GM18511 (cell line): ENCODE measurements at regions not wholly inside any gene's neighbourhood (a gene's known extent, or its start where the extent isn't known, plus 50 kb on each side); places are given as distances from the start of the nearest gene placed in this dataset.

Experiments
- ATAC-seq: cut with Tn5 transposase; IDR thresholded peaks from one replicate; pipeline ENCODE4 v1.9.1; 2021; ENCODE audit warnings: mild to moderate bottlenecking, moderate library complexity; ENCODE audit not compliant: unreplicated experiment

DNA sequence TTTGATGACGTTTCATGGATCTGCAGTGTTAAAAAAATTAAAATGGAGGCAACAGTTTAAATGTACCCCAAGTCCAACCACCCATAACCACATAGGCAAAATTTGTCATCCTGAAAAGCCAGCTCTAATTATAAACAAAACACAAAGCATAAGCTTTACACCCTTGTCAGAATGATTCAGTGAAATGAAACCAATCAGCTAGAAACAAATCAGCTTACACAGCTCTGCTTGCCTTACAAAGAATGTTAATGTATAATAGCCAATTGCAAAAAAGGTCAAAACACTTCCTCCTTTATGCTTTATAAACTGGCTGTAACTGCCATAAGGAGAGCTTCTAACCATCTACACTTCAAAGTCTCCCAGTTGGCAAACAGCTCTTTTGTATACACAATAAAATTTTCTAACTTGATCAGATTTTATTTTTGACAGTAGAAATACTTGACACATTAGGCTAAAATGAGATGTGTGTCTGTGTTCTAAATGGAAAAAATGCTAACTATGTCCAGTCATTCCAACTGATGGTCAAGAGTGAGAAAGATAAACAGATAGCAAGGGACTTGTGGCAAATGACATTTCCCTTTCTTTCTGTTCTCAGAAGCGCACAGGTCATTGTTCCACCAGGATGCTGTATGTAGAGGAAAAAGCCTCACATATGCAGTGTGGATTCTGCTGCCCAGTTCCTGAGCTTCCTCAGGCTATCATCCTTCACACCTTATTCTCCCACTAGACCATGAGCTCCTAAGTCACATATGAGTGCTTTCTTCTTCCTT lies 344.3 kb upstream of the ID4 start:
- ATAC-seq = no peak

GRCh38 chr6:19501737-19502245 lies 335.4 kb upstream of the ID4 start:
- ATAC-seq = no peak

DNA sequence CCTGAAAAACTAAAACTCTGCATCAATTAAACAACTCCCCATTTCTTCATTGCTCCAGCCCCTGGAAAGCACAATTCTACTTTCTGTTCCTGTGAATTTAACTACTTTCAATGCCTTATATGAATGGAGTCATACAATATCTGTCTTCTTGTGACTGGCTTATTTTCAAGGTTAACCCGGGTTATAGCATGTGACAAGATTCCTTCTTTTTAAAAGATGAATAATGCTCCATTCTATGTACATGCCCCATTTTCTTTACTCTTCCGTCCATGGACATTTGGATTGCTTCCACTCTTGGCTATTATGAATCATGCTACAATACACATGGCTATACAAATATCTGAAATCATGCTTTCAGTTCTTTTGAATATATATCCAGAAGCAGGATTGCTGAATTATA lies 334.9 kb upstream of the ID4 start:
- no peak for ATAC-seq

GRCh38 chr6:19515939-19516338 lies 321.2 kb upstream of the ID4 start:
- ATAC-seq = no peak

GRCh38 chr6:19519941-19520340 lies 317.2 kb upstream of the ID4 start:
- no peak for ATAC-seq

GRCh38 chr6:19524366-19525186 lies 312.6 kb upstream of the ID4 start:
- no peak for ATAC-seq

DNA sequence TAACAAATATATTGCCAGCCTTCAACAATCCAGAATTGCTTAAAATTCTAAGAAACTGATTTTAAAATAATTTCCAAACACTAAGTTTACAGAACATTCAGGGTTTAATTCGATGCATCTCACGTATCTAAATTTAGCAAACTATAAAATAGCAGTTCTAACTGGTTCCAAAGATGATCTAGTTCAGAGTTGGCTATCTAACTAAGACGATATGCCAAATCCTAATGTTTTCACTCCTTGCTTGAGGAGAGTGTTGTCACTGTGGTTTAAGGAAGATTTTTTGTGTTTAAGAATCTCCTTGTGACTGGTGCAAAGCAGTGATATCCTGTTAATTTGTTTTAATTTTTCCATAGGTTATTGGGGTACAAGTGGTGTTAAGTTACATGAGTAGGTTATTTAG lies 311.5 kb upstream of the ID4 start:
- no peak for ATAC-seq

DNA sequence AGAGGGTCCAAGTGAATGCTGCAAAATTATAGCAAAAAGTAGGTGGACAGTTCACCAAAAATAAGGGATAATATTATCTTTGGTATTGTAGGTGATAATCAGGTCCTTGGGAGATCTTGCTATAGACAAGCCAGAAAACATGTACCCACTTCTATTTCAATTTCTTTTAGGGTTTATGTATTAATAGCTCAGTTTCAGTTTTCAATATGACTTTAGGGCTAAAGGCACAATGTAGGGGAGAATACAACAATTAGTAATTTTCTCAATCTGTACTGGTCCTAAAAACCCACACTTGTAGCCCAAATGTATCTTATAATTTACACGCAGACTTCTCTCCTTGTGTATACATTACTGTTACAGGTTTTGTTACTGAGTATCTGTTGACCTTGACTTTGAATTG lies 307.0 kb upstream of the ID4 start:
- ATAC-seq = no peak

GRCh38 chr6:19535351-19535750 lies 301.8 kb upstream of the ID4 start:
- ATAC-seq = no peak

GRCh38 chr6:19536838-19537237 lies 300.3 kb upstream of the ID4 start:
- ATAC-seq = no peak

- ATAC-seq = no peak
These were observed 299.1 kb upstream of the ID4 start for GRCh38 chr6:19538096-19538495.

DNA sequence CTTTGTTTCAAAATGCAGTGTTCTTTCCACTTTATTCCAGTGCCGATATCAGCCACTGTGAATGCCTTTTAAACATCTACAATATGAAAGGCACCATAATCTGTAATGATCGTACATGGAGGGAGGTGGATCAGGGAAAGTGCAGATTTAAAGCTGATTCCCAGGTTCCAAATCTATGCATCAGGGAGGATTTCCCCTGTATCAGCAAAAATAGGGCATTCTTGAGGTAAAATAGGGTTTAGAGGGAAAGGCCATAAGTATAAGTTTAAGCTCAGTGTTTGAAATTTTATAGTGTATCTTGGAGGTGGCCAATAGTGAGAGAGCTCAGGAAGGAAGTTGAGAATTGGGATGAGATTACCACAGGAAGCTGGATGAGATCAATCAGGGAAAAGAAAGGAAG lies 289.7 kb upstream of the ID4 start:
- ATAC-seq = no peak

DNA sequence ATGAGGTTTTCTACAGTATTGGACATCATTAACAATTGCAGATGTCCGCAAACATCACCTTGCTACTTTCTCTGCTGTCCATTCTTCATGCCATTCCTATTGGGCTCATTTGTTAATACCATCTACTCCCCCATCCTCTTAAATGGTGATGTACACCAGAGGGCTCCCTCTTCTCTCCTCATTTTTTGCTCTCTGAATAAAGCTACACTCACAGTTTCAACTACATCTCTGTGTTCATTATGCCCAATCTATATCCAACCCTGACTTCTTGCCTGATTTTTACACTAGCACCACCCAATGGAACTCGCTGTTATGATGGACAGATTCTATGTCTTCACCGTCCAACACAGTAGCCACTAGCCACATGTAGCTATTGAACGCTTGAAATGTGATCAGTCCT lies 288.1 kb upstream of the ID4 start:
- no peak for ATAC-seq

- ATAC-seq = no peak
These were observed 286.8 kb upstream of the ID4 start for GRCh38 chr6:19550380-19550779.

- no peak for ATAC-seq
These were observed 285.6 kb upstream of the ID4 start for GRCh38 chr6:19551611-19552010.

DNA sequence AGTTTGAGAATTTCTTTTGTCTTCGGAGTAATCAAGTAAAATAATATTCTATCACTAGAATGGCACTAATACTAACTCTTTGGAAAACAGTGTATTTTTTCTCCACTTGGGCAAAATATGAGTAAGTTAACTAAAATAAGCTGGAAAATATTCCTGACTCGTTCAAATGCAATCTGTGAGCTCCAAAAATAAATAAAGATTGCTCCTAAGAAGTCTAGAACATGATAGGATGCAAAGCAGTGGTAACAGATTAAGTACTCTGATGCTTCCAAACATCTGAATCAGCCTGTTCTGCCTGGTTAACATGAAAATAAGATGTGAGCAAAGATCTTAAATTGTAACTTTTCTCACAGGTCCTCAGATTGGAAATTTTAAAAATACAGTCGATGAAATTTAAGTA lies 285.1 kb upstream of the ID4 start:
- no peak for ATAC-seq

- ATAC-seq = no peak
These were observed 284.6 kb upstream of the ID4 start for GRCh38 chr6:19552588-19552987.

GRCh38 chr6:19554356-19555225 lies 282.6 kb upstream of the ID4 start:
- ATAC-seq = no peak

- ATAC-seq = no peak
These were observed 280.0 kb upstream of the ID4 start for GRCh38 chr6:19557191-19557590.

- no peak for ATAC-seq
These were observed 279.0 kb upstream of the ID4 start for GRCh38 chr6:19558201-19558600.

GRCh38 chr6:19558934-19559333 lies 278.2 kb upstream of the ID4 start:
- no peak for ATAC-seq
